Sigmoid colon (tissue), 4 donors: ENCODE measurements at regions not wholly inside any gene's neighbourhood (a gene's known extent, or its start where the extent isn't known, plus 50 kb on each side); places are given as distances from the start of the nearest gene placed in this dataset.

Experiments used
- POLR2A ChIP-seq, 2 donors: fragments of 450-650 bp; IDR thresholded peaks; one replicate each; pipeline ENCODE4 v1.6.1; 2016; ENCODE audit warnings: antibody characterized with exemption in 2 of 2, mild to moderate bottlenecking in 2 of 2, moderate library complexity in 2 of 2
- POLR2AphosphoS5 ChIP-seq, 4 donors: sonication (generic); formaldehyde crosslinking; IDR thresholded peaks; one replicate each; pipeline ENCODE4 v1.6.1; 2017; ENCODE audit warnings: antibody characterized with exemption in 4 of 4
- TF ChIP-seq, protein P1 (sequence below), 4 experiments: fragments of 450-650 bp in 3 of 4; fragments of 200-600 bp in 1 of 4; IDR thresholded peaks; one replicate each; pipeline ENCODE4 v1.5.1; 2016 to 2019; ENCODE audit warnings: antibody characterized with exemption in 4 of 4, mild to moderate bottlenecking in 3 of 4, moderate library complexity in 2 of 4

DNA sequence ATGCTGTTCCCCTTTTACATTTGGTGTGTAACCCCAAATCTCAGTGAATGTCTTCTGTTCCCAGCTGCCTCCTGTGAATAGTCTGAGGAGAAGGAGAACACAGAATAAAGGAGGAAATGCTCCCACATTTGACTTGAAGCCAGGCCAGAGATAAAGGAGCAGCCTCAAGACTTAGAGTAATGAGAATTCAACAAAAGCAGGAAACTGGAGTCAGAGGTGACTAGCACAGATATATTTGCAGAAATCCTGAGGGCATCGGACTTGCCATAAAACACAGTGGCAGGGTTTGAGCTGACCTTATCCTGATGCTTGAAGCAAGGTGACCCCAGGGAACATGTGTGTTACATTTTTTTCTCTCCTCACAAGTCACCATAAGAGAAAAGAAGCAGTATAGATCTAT lies 291.4 kb upstream of the RND3 start:
- TF ChIP-seq, protein P1, sequence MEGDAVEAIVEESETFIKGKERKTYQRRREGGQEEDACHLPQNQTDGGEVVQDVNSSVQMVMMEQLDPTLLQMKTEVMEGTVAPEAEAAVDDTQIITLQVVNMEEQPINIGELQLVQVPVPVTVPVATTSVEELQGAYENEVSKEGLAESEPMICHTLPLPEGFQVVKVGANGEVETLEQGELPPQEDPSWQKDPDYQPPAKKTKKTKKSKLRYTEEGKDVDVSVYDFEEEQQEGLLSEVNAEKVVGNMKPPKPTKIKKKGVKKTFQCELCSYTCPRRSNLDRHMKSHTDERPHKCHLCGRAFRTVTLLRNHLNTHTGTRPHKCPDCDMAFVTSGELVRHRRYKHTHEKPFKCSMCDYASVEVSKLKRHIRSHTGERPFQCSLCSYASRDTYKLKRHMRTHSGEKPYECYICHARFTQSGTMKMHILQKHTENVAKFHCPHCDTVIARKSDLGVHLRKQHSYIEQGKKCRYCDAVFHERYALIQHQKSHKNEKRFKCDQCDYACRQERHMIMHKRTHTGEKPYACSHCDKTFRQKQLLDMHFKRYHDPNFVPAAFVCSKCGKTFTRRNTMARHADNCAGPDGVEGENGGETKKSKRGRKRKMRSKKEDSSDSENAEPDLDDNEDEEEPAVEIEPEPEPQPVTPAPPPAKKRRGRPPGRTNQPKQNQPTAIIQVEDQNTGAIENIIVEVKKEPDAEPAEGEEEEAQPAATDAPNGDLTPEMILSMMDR (IDR thresholded peaks at IDR 0.05): no peak
- TF ChIP-seq POLR2A (IDR thresholded peaks at IDR 0.05) (no peak), POLR2AphosphoS5 (IDR thresholded peaks at IDR 0.05) (no peak)
